ENCODE measurements at regions not wholly inside any gene's neighbourhood (a gene's known extent, or its start where the extent isn't known, plus 50 kb on each side); places are given as distances from the start of the nearest gene placed in this dataset.
"Not testable (repeated sequence)": the region's sequence is repeated elsewhere in the genome, so short reads cannot be mapped to it uniquely, and the experiment has no call there.

GRCh38 chr1:65063025-65063424 lies 85.0 kb upstream of the AK4 start:
- DNase-seq = no peak

GRCh38 chr1:65064981-65065380 lies 83.0 kb upstream of the AK4 start:
- DNase-seq = no peak

GRCh38 chr1:65065524-65066418 lies 82.2 kb upstream of the AK4 start:
- peak; percentile 55 for DNase-seq

DNA sequence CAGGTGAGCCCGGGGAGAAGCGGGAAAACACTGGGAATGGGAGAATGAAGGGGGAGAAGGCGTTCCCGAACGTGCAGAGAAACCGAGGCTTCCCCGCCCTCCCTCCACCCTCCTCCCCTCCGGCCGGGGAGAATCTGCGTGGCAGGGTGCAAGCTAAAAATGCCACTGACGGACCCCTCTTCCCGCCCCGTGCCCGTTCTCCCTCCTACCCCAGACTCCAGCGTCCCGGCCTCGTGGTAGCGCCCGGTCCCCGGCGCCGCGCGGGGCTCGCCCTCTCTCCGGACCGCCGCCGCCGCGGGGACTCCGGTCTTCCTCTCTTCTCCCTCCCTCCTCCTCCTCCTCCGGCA lies 81.6 kb upstream of the AK4 start:
- no peak for DNase-seq

GRCh38 chr1:65066766-65067490 lies 81.1 kb upstream of the AK4 start:
- DNase-seq = peak; percentile 90

DNA sequence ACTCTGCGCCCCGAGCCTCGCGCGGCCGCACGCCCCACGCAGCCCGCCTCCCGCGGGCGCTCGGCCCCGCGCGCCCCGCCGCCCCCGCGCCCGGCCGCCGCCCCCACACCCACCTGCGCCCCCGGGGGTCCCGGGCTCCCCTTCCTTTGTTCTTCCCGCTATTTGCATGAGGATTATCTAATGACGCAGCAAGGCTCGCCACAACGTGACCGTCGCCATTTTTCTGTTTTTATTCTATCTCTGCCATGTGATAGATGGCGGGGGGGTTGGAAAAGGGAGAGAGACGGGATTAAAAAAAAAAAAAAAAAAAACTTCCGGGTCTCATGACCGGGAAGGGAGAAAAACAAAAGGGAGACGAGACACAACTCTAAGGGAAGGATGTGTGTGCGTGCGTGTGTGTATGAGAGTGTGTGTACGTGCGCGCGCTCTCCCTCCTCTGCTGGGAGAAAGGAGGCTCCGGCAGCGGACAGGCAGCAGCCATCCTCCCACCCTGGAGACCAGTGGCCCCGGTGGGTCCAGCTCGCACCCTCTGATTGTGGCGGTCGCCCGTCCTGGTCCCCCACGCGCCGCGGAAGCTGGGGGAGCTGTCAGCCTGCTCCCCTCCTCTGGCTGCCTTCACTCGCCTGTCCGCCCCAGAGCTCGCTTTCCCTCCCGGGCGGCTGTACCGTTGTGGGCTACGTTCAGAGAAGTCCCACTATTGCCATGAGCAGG lies 80.4 kb upstream of the AK4 start:
- DNase-seq = peak; percentile 76

DNA sequence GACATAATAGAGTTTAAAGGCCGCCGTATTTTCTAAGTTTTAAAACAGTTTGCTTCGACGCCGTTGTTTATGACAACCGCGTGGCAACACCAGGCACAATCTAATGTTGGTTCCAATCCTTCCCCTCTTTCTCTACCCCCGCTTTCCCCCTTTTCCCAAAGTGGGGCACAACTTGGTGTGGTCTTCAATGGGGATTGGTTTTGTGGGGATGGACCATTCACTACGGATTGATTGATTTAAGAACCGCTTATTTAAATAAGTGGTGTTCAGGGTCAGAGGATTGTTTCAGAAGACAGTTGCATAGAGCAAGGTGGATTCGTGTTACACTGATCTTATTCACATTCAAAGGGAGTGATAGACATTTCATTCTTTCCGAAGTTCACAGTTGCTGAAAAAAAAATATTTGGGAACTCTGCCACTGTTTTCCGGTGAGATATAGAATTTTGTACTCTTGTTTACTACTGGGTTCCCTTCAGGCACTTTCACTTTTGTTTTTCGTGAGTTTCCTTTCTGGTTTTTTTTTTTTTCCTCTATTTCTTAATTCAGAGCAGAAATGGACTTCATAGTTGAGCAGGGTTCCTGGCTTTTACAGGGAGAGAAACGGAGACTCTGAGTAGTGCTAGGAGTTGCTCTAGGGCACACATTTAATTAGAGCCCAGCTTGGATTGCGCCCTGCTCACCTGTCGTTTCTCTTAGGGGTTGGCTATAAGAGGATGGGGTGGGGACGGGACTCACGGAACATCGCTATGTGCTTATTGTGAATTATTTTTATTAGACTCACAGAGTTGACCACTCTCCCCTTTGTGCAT lies 79.6 kb upstream of the AK4 start:
- DNase-seq = no peak

DNA sequence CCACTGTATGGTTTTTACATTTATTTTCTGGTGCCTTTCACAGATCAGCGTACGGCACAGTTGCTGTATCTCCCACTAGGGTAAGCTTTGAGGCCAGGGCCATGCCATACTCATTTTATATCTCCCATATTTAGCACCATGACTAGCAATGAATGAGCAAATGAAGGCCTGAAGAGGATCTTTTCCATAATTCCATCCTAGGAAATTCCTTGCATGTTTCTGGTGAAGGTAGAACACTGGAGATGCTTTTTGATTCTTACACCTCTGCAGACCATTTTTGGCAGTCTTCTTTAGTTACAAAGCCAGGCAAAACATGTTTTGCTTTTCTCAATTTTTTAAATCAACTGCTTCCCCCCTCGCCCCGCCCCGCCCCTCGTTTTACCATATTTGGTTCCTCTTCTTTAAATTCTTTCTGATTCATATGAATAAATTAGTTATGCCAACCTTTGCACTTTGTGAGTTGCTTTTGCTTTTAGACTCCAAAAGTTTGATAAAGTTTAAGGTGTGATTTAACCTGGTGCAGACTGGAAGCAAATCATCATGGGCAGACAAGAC lies 78.9 kb upstream of the AK4 start:
- no peak for DNase-seq

DNA sequence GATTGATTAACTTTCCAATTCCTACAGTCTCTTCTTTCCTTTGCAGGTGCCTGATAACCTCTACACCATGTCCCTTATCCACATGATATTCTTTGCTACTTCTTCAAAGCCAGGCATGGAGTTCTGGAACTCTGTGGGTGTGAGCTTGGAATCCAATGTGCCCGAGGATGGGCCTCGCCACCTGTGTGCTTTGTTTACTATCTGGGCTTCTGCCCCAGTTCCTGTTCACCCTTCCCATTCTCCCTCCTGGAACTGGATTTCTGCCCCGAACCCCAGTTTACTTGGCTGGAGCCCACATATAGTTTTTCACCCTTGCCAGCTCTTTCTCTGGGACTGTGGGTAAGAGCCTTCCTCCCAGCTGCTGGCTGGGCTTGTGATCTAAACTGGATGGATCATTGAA lies 75.2 kb upstream of the AK4 start:
- DNase-seq = no peak

DNA sequence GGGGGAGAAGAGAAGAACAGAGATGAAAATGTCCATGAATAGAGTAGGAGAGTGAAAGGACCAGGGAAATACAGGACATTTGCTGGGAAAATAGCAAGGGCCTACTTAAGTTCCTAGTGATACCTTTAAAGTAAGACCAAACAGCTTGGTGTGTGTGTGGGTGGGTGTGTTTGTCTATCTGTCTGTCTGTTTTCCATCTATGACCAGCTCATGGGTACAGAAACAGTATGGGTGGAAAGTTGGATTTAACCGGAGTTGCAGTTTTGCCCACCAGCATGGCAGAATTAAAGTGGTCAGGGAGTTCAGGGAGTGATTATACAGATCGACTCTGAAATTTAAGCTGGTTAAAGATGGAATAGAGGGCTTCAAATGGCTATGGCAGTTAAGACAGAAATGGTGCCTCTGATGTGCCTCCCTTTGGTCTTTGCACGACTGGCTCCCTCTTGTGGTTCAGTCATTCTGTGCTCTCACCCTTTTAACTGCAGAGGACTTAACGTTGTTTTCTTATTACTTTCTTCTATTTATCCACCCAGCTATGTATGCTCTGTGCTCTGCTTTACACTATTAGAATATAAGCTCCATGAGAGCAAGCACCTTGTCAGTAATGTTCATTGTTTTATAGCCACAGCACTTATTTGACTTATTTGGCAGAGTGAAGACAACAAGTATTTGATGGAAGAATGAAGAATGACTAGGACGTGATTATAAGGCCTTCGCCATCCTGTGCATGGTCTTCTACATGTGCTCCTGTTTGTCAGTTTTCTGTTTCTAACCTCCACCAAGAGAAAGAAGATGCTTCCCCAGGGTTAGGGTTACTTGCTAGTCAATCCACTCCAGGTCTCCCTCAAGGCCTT lies 72.7 kb upstream of the AK4 start:
- no peak for DNase-seq

DNA sequence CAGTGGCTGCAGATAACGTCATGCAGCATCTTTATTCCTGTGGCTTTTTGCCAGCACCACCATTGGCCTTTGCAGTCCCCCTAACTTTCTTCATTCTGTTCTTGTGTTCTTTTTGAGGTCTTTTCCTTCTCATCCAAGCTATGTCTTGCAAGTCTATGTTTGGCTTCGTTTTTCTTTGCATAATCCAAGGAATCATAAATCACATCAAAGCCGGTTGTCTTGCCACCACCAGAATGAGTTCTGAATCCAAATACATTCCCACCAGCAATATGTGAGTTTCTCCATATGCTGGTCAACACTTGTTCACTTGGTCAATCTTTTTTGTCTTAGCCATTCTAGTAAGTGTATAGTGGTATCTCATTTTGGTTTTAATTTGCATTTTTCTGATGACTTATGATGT lies 70.6 kb upstream of the AK4 start:
- no peak for DNase-seq

DNA sequence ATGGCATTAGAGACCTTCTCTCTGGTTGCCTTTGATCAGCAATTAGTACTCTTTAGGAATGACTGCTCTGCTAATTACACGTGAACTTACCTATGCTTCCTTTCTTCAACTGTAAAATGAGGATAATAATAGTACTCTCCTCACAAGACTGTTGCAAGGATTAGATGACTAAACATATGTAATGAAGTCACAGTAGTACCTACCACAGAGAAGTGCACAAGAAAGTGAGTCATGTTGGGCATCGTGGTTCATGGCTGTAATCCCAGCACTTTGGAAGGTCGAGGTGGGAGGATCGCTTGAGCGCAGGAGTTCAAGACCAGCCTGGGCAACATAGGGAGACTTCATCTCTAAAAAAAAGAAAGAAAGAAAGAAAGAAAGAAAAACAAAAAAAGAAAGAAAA lies 68.1 kb upstream of the AK4 start:
- DNase-seq = no peak

DNA sequence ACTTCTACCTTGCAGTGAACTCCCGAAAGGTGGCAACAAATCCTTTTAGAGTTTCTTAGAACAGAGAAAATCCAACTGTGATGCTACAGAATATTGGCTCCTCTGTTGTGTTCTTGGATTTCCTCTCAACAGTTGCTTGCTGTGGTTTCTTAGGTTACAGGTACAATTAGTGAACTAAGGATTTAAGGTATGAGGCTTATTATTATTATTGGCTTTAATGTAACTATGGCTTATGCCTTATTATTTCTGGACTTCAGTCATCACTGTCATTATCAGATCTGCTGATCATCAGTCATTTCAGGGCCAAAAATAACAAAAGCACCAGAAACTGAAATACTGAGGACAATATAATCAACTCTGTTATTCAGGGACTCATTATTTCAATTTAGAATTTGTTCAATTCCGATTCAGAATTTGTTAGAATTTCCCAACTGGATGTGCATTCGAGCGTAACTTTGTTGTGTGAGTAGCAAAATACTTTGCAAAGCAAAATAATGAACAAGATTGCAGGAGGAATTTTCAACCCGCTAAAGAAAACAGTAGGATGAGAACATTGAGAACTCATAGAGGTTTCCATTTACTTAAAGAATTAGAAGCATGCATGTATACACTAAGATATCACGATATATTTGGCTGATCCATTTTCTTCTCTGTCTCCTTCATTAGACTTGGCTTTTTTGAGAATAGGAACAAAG lies 65.5 kb upstream of the AK4 start:
- no peak for DNase-seq

DNA sequence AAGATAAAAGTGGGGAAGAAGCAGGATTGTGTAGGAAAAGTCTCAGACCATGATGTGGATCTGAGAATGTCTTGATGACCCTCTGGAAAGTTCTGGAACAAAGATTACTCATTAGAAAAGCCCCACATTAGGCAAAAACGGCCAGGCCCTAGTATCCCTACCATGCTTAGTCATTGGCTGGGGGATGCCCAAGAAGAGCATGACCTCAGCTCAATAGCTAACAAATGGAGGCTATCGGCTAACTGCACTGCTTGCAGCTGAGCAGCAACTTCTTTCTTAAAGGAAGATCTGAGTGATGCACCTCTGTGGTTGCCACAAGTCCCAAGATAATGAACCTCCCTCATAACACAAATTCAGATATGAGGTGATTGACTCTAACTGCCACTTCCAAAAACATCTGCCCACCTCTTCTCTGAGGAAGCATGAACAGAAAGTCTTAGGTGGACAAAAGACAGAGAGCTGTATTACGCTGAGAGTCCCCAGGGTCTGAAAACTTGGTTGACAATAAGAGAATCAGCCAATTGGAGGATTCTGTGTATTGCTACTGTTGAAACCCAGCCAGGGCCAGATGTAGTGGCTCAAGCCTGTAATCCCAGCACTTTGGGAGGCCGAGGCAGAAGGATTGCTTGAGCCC lies 64.6 kb upstream of the AK4 start:
- DNase-seq = no peak

DNA sequence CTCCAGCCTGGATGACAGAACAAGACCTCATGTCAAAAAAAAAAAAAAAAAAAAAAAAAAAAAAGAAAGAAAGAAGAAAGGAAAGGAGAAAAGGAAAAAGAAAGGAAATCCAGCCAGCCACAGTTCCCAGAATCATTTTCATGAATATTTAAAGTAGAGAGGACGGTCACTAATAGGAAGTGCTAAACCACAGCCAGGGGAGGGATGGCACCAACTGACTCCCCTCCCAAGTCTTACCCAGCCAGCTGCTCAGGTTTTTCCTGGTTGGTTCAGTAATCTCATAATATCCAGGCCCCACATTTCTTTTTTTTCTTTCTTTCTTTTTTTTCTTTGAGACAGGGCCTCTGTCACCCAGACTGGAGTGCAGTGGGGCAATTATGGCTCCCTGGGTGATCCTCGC lies 63.9 kb upstream of the AK4 start:
- no peak for DNase-seq

DNA sequence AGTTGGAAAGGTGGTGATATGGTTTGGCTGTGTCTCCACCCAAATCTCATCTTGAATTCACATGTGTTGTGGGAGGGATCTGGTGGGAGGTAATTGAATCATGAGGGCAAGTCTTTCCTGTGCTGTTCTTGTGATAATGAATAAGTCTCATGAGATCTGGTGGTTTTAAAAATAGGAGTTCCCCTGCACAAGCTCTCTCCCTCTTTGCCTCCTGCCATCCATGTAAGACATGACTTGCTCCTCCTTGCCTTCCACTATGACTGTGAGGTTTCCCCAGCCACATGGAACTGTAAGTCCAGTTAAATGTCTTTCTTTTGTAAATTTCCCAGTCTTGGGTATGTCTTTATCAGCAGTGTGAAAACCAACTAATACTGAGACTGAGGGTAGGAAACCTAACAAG lies 60.5 kb upstream of the AK4 start:
- not testable (repeated sequence) for DNase-seq

DNA sequence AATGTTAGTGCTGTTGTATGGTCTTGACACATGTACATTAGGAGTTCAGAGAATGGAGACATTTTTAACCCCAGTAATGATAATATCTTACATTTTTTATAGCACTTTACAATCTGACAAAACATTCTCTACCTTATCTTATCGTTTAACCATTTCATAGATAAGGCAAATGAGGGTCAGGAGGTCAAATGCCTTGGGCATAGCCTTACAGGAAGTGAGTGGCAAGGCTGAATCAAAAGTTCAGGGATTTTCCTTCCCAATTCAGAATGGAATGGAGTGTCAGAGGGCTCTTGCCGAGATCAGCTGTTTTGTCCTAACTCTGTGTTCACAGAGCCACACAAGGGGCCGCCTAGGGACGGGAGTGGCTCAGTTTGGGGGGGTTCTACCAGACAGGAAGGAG lies 57.6 kb upstream of the AK4 start:
- no peak for DNase-seq

GRCh38 chr1:65092691-65093090 lies 55.3 kb upstream of the AK4 start:
- DNase-seq = no peak

DNA sequence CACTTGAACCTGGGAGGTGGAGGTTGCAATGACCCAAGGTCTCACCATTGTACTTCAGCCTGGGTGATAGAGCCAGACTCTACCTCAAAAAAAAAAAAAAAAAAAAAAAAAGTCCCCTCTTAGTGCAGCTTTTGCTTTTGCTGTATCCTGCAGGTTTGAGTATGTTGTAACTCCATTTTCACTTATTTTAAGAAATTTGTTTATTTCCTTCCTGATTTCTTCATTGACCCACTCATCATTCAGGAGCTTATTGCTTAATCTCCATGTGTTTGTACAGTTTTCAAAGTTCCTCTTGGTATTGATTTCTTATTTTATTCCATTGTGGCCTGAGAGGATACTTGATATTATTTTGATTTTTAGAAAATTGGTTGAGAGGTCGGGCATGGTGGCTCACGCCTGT lies 50.9 kb upstream of the AK4 start:
- no peak for DNase-seq

Measured in femur (tissue), 1 donor.